Uterus (tissue), 3 donors: ENCODE measurements at regions not wholly inside any gene's neighbourhood (a gene's known extent, or its start where the extent isn't known, plus 50 kb on each side); places are given as distances from the start of the nearest gene placed in this dataset.

ENCODE experiments used
- DNase-seq, 2 donors: peaks; one replicate each; pipeline ENCODE4 v3.0.0-alpha.2; 2019 to 2020
- H3K27ac ChIP-seq, 2 donors: fragments of 200-600 bp; sonication (generic); 1 replicate in 1 of 2; 2 replicates in 1 of 2; pipeline ENCODE4 v1.5.1; 2016 to 2018
- H3K27me3 ChIP-seq, 2 donors: fragments of 200-600 bp; sonication (generic); one replicate each; pipeline ENCODE4 v1.5.1; 2018 to 2019; ENCODE audit warnings: control low read depth in 1 of 2
- H3K36me3 ChIP-seq, 2 donors: fragments of 200-600 bp; sonication (generic); one replicate each; pipeline ENCODE4 v1.5.1; 2019; ENCODE audit warnings: control low read depth in 1 of 2
- H3K4me1 ChIP-seq, 2 donors: fragments of 200-600 bp; sonication (generic); one replicate each; pipeline ENCODE4 v1.5.1; 2018 to 2019; ENCODE audit warnings: control low read depth in 1 of 2
- H3K4me3 ChIP-seq, 2 donors: fragments of 200-600 bp; sonication (generic); 1 replicate in 1 of 2; 2 replicates in 1 of 2; pipeline ENCODE4 v1.5.1; 2018 to 2019; ENCODE audit warnings: mild to moderate bottlenecking in 1 of 2
- H3K9me3 ChIP-seq, 2 donors: fragments of 200-600 bp; sonication (generic); one replicate each; pipeline ENCODE4 v1.5.1; 2019; ENCODE audit warnings: control low read depth in 1 of 2
- CTCF ChIP-seq, 4 experiments: fragments of 200-600 bp in 2 of 4; fragments of 450-650 bp in 2 of 4; sonication (generic) in 2 of 4; IDR thresholded peaks; one replicate each; pipeline ENCODE4 v1.5.1; 2016 to 2019; ENCODE audit warnings: antibody characterized with exemption in 4 of 4, mild to moderate bottlenecking in 2 of 4, moderate library complexity in 1 of 4
- POLR2A ChIP-seq, 2 donors: fragments of 450-650 bp; IDR thresholded peaks; one replicate each; pipeline ENCODE4 v1.6.1; 2016; ENCODE audit warnings: antibody characterized with exemption in 2 of 2, mild to moderate bottlenecking in 1 of 2, moderate library complexity in 1 of 2
- intact Hi-C: fragments of 100-400 bp; cut with DNase I; formaldehyde crosslinking; loops from one replicate; pipeline ENCODE4 v1.15.1; 2023; ENCODE audit warnings: low total_unique reads
- donor health status: DM: yes; HTN: yes; CAD: no.

GRCh38 chr6:147841547-147842148 is 333.2 kb downstream of the SAMD5 start:
- Histone ChIP-seq H3K4me3 (no peak overlapping the region), H3K9me3 (no peaks in the 10 kb centered on the region), H3K27ac (no peak overlapping the region), H3K27me3 (no peaks in the 10 kb centered on the region), H3K4me1 (no peaks in the 10 kb centered on the region), H3K36me3 (no peaks in the 10 kb centered on the region)
- DNase-seq, result no peak
- TF ChIP-seq POLR2A (IDR thresholded peaks at IDR 0.05) (no peak), CTCF (IDR thresholded peaks at IDR 0.05) (no peak)
- intact Hi-C loops, result no loop called here

GRCh38 chr6:147849401-147850330 is 341.2 kb downstream of the SAMD5 start:
- Histone ChIP-seq H3K4me3 (no peak overlapping the region), H3K9me3 (no peaks in the 10 kb centered on the region), H3K4me1 (no peaks in the 10 kb centered on the region), H3K27me3 (no peaks in the 10 kb centered on the region), H3K36me3 (no peaks in the 10 kb centered on the region), H3K27ac (no peak overlapping the region)
- TF ChIP-seq CTCF (IDR thresholded peaks at IDR 0.05) (no peak), POLR2A (IDR thresholded peaks at IDR 0.05) (no peak)
- intact Hi-C loops, result no loop called here
- no peak for DNase-seq

- Histone ChIP-seq H3K4me1 (no peaks in the 10 kb centered on the region), H3K4me3 (no peak overlapping the region), H3K9me3 (no peaks in the 10 kb centered on the region), H3K27ac (no peak overlapping the region), H3K36me3 (no peaks in the 10 kb centered on the region), H3K27me3 (no peaks in the 10 kb centered on the region)
- no peak for DNase-seq
- TF ChIP-seq POLR2A (IDR thresholded peaks at IDR 0.05) (no peak), CTCF (IDR thresholded peaks at IDR 0.05) (no peak)
- intact Hi-C loops, result no loop called here
Measured at GRCh38 chr6:147852772-147853171, 344.3 kb downstream of the SAMD5 start.

- Histone ChIP-seq H3K4me1 (no peaks in the 10 kb centered on the region), H3K27ac (no peak overlapping the region), H3K4me3 (no peak overlapping the region), H3K36me3 (no peaks in the 10 kb centered on the region), H3K9me3 (no peaks in the 10 kb centered on the region), H3K27me3 (no peaks in the 10 kb centered on the region)
- TF ChIP-seq CTCF (IDR thresholded peaks at IDR 0.05), result no peak
- no peak for TF ChIP-seq POLR2A (IDR thresholded peaks at IDR 0.05)
- DNase-seq, result no peak
- intact Hi-C loops, result no loop called here
Measured at GRCh38 chr6:147853574-147853973, 345.1 kb downstream of the SAMD5 start.

GRCh38 chr6:147855803-147856482 is 347.5 kb downstream of the SAMD5 start:
- Histone ChIP-seq H3K4me1 (no peaks in the 10 kb centered on the region), H3K27me3 (no peaks in the 10 kb centered on the region), H3K4me3 (no peak overlapping the region), H3K9me3 (no peaks in the 10 kb centered on the region), H3K36me3 (no peaks in the 10 kb centered on the region), H3K27ac (no peak overlapping the region)
- no peak for TF ChIP-seq CTCF (IDR thresholded peaks at IDR 0.05)
- no peak for TF ChIP-seq POLR2A (IDR thresholded peaks at IDR 0.05)
- intact Hi-C loops, result no loop called here
- no peak for DNase-seq
